Trophoblast cell (in vitro differentiated cells and primary cell): ENCODE measurements at regions not wholly inside any gene's neighbourhood (a gene's known extent, or its start where the extent isn't known, plus 50 kb on each side); places are given as distances from the start of the nearest gene placed in this dataset.
A peak's percentile ranks its signal among the peaks of the same experiment; 100 is the strongest.
"Not testable (repeated sequence)": the region's sequence is repeated elsewhere in the genome, so short reads cannot be mapped to it uniquely, and the experiment has no call there.

Experiments
- DNase-seq, 2 donors: peaks; one replicate each; pipeline ENCODE4 v3.0.0-alpha.2; 2016
- H2AFZ ChIP-seq: 2 replicates; pipeline ENCODE4 v1.6.1; 2013; ENCODE audit warnings: low read length, moderate library complexity, mild to moderate bottlenecking; ENCODE audit not compliant: insufficient read depth, poor library complexity
- H2AK5ac ChIP-seq: 2 replicates; pipeline ENCODE4 v1.6.1; 2013; ENCODE audit warnings: mild to moderate bottlenecking, low read length
- H2BK120ac ChIP-seq: 2 replicates; pipeline ENCODE4 v1.6.1; 2013; ENCODE audit warnings: low read length, mild to moderate bottlenecking, moderate library complexity; ENCODE audit not compliant: insufficient read depth, poor library complexity
- H2BK12ac ChIP-seq: 2 replicates; pipeline ENCODE4 v1.6.1; 2013; ENCODE audit warnings: mild to moderate bottlenecking, low read length, moderate library complexity
- H2BK5ac ChIP-seq: 2 replicates; pipeline ENCODE4 v1.6.1; 2013; ENCODE audit warnings: low read length, low read depth, moderate library complexity, mild to moderate bottlenecking; ENCODE audit not compliant: poor library complexity
- H3K14ac ChIP-seq: 2 replicates; pipeline ENCODE4 v1.6.1; 2013; ENCODE audit warnings: mild to moderate bottlenecking, low read length
- H3K18ac ChIP-seq: 2 replicates; pipeline ENCODE4 v1.6.1; 2013; ENCODE audit warnings: mild to moderate bottlenecking, low read length
- H3K23ac ChIP-seq: 2 replicates; pipeline ENCODE4 v1.6.1; 2013; ENCODE audit warnings: low read length
- H3K27ac ChIP-seq: 2 replicates; pipeline ENCODE4 v1.5.1; 2013; ENCODE audit warnings: low read depth, mild to moderate bottlenecking, inconsistent platforms, low read length, moderate library complexity
- H3K27me3 ChIP-seq: 2 replicates; pipeline ENCODE4 v1.6.1; 2013; ENCODE audit warnings: inconsistent platforms, mild to moderate bottlenecking, low read length, moderate library complexity; ENCODE audit not compliant: insufficient read depth
- H3K36me3 ChIP-seq, 2 experiments: 1 replicate in 1 of 2; 2 replicates in 1 of 2; pipeline ENCODE4 v1.6.1; 2013; ENCODE audit warnings: low read length in 2 of 2, mild to moderate bottlenecking in 2 of 2, moderate library complexity in 1 of 2; ENCODE audit not compliant: insufficient read depth in 2 of 2, control insufficient read depth in 1 of 2
- H3K4ac ChIP-seq: 2 replicates; pipeline ENCODE4 v1.6.1; 2013; ENCODE audit warnings: low read depth, mild to moderate bottlenecking, low read length, moderate library complexity
- H3K4me1 ChIP-seq, 2 experiments: 1 replicate in 1 of 2; 2 replicates in 1 of 2; pipeline ENCODE4 v1.6.1; 2013; ENCODE audit warnings: low read length in 2 of 2, mild to moderate bottlenecking in 2 of 2, moderate library complexity in 1 of 2; ENCODE audit not compliant: insufficient read depth in 2 of 2, control insufficient read depth in 1 of 2
- H3K4me2 ChIP-seq: 2 replicates; pipeline ENCODE4 v1.6.1; 2013; ENCODE audit warnings: inconsistent platforms, mild to moderate bottlenecking, low read length, moderate library complexity
- H3K4me3 ChIP-seq: 2 replicates; pipeline ENCODE4 v1.5.1; 2013; ENCODE audit warnings: mild to moderate bottlenecking, low read depth, low read length, inconsistent platforms
- H3K79me1 ChIP-seq: one replicate; pipeline ENCODE4 v1.6.1; 2013; ENCODE audit warnings: low read length
- H3K79me2 ChIP-seq: 2 replicates; pipeline ENCODE4 v1.6.1; 2013; ENCODE audit warnings: low read length, mild to moderate bottlenecking; ENCODE audit not compliant: control insufficient read depth, insufficient read depth, poor library complexity
- H3K9ac ChIP-seq: 2 replicates; pipeline ENCODE4 v1.6.1; 2013; ENCODE audit warnings: mild to moderate bottlenecking, low read length
- H3K9me3 ChIP-seq: 2 replicates; pipeline ENCODE4 v1.6.1; 2013; ENCODE audit warnings: low read depth, mild to moderate bottlenecking, control low read depth, inconsistent platforms, low read length; ENCODE audit not compliant: insufficient read depth
- H4K12ac ChIP-seq: 2 replicates; pipeline ENCODE4 v1.6.1; 2013; ENCODE audit warnings: low read depth, mild to moderate bottlenecking, low read length, moderate library complexity
- H4K8ac ChIP-seq: 2 replicates; pipeline ENCODE4 v1.6.1; 2013; ENCODE audit warnings: low read depth, mild to moderate bottlenecking, low read length, moderate library complexity
- H4K91ac ChIP-seq: one replicate; pipeline ENCODE4 v1.6.1; 2013; ENCODE audit warnings: low read depth, mild to moderate bottlenecking, low read length, moderate library complexity
- WGBS: extraction: QIAGEN DNeasy Blood & Tissue Kit; methylation state at CpG from one replicate; pipeline ENCODE4 v1.1.7; 2013; ENCODE audit warnings: missing lambda C conversion rate; ENCODE audit not compliant: insufficient read length, insufficient coverage; ENCODE audit errors: extremely low coverage; 5-methylcytosine and 5-hydroxymethylcytosine counted together

DNA sequence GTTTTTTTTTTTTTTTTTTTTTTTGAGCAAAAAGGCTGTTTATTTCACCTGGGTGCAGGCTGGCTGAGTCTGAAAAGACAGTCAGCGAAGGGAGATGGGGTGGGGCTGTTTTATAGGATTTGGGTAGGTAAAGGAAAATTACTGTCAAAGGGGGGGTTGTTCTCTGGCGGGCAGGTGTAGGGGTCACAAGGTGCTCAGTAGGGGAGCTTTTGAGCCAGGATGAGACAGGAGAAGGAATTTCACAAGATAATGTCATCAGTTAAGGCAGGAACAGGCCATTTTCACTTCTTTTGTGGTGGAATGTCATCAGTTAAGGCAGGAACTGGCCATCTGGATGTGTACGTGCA, 113.0 kb downstream of the HMHB1 start:
- H2BK5ac ChIP-seq, H2AK5ac ChIP-seq, H3K36me3 ChIP-seq, H2BK120ac ChIP-seq, H3K9me3 ChIP-seq, H3K4me1 ChIP-seq, H3K4ac ChIP-seq, H3K4me2 ChIP-seq, H3K14ac ChIP-seq, H3K18ac ChIP-seq, H3K23ac ChIP-seq, H3K27me3 ChIP-seq, H4K12ac ChIP-seq, H3K9ac ChIP-seq, H4K8ac ChIP-seq, H3K4me3 ChIP-seq, DNase-seq, H3K79me1 ChIP-seq, H2BK12ac ChIP-seq, H4K91ac ChIP-seq, H2AFZ ChIP-seq, H3K27ac ChIP-seq, H3K79me2 ChIP-seq: not testable (repeated sequence)
- WGBS, result no CpG with 5 or more reads among the region's 3 CpGs

DNA sequence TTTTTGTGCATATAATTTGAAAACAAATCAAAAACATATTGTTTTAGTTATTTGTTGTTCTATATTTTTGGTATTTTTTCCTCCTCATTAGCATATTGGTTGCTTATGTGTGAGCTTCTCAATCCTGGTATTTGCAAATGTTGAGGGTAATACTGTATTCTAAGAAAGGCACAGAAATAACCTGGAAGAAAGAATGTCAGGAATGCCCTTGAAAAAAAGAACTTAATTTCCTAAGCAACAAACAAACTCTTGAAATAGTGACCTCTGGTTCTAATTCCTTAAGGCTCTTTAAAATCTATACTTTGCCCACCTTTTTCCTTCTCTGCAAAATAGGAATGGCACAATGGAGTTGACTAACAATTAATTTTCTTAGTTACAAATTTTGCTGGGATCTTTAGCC, 117.5 kb downstream of the HMHB1 start:
- H3K14ac ChIP-seq, result no peak overlapping the region
- H3K4ac ChIP-seq, result no peak overlapping the region
- H2BK120ac ChIP-seq, result no peak overlapping the region
- peak in 1 of 2 donors; percentile 51 for DNase-seq
- no peaks in the 10 kb centered on the region for H3K79me2 ChIP-seq
- no peak overlapping the region for H3K4me2 ChIP-seq
- H2BK12ac ChIP-seq, result no peak overlapping the region
- no peak overlapping the region for H3K9ac ChIP-seq
- H2AK5ac ChIP-seq, result no peak overlapping the region
- H3K36me3 ChIP-seq, result no peaks in the 10 kb centered on the region
- H4K12ac ChIP-seq, result no peak overlapping the region
- no peak overlapping the region for H4K8ac ChIP-seq
- no peak overlapping the region for H2BK5ac ChIP-seq
- no peaks in the 10 kb centered on the region for H3K9me3 ChIP-seq
- no peaks in the 10 kb centered on the region for H3K79me1 ChIP-seq
- H3K4me1 ChIP-seq, result peaks cover 3 to 7% of the 10 kb centered on the region in 2 experiments
- H3K18ac ChIP-seq, result no peak overlapping the region
- H3K27me3 ChIP-seq, result no peaks in the 10 kb centered on the region
- no peak overlapping the region for H2AFZ ChIP-seq
- H3K4me3 ChIP-seq, result no peak overlapping the region
- H4K91ac ChIP-seq, result no peak overlapping the region
- no peak overlapping the region for H3K23ac ChIP-seq
- no peak overlapping the region for H3K27ac ChIP-seq

DNA sequence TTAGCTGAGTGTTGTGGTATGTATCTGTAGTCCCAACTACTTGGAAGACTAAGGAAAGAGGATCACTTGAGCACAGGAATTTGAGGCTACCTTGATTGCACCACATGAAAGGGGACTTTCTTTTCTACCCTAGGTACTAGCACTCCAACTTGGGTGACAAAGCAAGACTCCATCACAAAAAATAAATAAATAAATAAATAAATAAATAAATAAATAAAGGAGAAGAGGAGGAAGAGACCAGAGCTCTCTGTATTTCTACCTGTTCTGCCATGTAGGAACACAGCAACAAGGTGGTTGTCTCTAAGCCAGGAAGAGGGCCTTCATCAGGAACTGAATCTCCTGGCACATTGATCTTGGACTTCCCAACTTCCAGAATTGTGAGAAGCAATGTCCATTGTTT, 118.6 kb downstream of the HMHB1 start:
- H3K9ac ChIP-seq, result no peak overlapping the region
- H3K27me3 ChIP-seq, result no peaks in the 10 kb centered on the region
- H3K23ac ChIP-seq, result no peak overlapping the region
- DNase-seq, result no peak
- H3K79me1 ChIP-seq, result no peaks in the 10 kb centered on the region
- no peak overlapping the region for H3K14ac ChIP-seq
- no peak overlapping the region for H2BK120ac ChIP-seq
- H3K4me2 ChIP-seq, result no peak overlapping the region
- no peaks in the 10 kb centered on the region for H3K79me2 ChIP-seq
- no peak overlapping the region for H2BK12ac ChIP-seq
- H3K36me3 ChIP-seq, result no peaks in the 10 kb centered on the region
- H3K4me1 ChIP-seq, result peaks cover 3 to 7% of the 10 kb centered on the region in 2 experiments
- no peak overlapping the region for H4K12ac ChIP-seq
- H2BK5ac ChIP-seq, result no peak overlapping the region
- no peak overlapping the region for H3K4ac ChIP-seq
- H3K27ac ChIP-seq, result no peak overlapping the region
- H3K4me3 ChIP-seq, result no peak overlapping the region
- H3K9me3 ChIP-seq, result no peaks in the 10 kb centered on the region
- no peak overlapping the region for H2AK5ac ChIP-seq
- no peak overlapping the region for H4K91ac ChIP-seq
- no peak overlapping the region for H4K8ac ChIP-seq
- no peak overlapping the region for H2AFZ ChIP-seq
- no peak overlapping the region for H3K18ac ChIP-seq

DNA sequence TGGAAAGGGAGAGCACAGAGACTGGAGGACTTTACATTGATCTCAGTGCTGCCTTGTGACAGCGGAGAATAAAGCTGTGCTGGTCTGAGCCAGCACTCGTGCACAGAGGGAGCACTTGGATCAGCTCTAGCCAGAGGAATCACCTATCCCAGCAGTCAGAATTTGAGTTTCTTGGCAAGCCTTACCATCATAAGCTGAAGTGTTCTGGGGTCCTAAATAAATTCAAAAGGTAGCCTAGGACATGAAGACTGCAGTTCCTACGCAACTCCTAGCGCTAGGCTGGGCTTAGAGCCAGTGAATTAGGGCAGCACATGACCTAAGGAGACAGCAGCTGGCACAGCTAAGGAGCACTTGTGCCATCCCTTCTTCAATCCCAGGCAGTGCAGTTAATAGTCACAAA, 119.5 kb downstream of the HMHB1 start:
- no peak overlapping the region for H2BK12ac ChIP-seq
- no peak overlapping the region for H3K14ac ChIP-seq
- no peak overlapping the region for H3K4ac ChIP-seq
- H3K4me2 ChIP-seq, result no peak overlapping the region
- peak overlapping the region; percentile 5 for H4K91ac ChIP-seq
- H4K8ac ChIP-seq, result no peak overlapping the region
- H3K79me2 ChIP-seq, result no peaks in the 10 kb centered on the region
- no peaks in the 10 kb centered on the region for H3K36me3 ChIP-seq
- no peak overlapping the region for H2AK5ac ChIP-seq
- H3K4me3 ChIP-seq, result no peak overlapping the region
- no peaks in the 10 kb centered on the region for H3K9me3 ChIP-seq
- no CpG with 5 or more reads among the region's 4 CpGs for WGBS
- no peak overlapping the region for H2AFZ ChIP-seq
- no peak for DNase-seq
- H3K9ac ChIP-seq, result no peak overlapping the region
- H3K23ac ChIP-seq, result no peak overlapping the region
- H2BK120ac ChIP-seq, result no peak overlapping the region
- no peaks in the 10 kb centered on the region for H3K79me1 ChIP-seq
- H3K27me3 ChIP-seq, result no peaks in the 10 kb centered on the region
- no peak overlapping the region for H2BK5ac ChIP-seq
- H3K4me1 ChIP-seq, result peaks cover 3 to 7% of the 10 kb centered on the region in 2 experiments
- no peak overlapping the region for H3K18ac ChIP-seq
- H3K27ac ChIP-seq, result no peak overlapping the region
- H4K12ac ChIP-seq, result no peak overlapping the region

DNA sequence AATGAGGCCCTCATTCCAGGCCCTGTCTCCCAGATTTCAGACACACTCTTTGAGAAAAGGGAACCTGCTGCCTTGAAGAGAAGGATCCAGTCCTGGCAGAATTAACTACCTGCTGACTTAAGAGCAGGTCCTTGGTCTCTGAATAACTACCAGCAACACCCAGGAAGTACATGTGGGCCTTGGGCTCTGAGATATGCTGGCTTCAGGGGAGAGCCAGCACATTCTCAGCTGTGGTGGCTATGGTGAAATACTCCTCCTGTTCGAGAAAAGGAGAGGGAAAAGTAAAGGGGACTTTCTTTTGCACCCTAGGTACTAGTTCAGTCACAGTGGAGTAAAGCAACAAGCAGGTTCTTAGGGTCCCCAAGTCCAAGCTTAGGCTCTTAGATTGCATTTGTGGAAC, 120.0 kb downstream of the HMHB1 start:
- H2BK12ac ChIP-seq, result peak overlapping the region; percentile 30
- H3K79me1 ChIP-seq, result no peaks in the 10 kb centered on the region
- no peaks in the 10 kb centered on the region for H3K36me3 ChIP-seq
- no peak overlapping the region for H3K4me3 ChIP-seq
- H3K9ac ChIP-seq, result no peak overlapping the region
- H3K18ac ChIP-seq, result no peak overlapping the region
- H2BK120ac ChIP-seq, result no peak overlapping the region
- no peaks in the 10 kb centered on the region for H3K27me3 ChIP-seq
- no peak overlapping the region for H2BK5ac ChIP-seq
- H4K8ac ChIP-seq, result no peak overlapping the region
- H4K91ac ChIP-seq, result peak overlapping the region; percentile 5
- no peak overlapping the region for H3K14ac ChIP-seq
- H2AK5ac ChIP-seq, result no peak overlapping the region
- peaks cover 3 to 7% of the 10 kb centered on the region in 2 experiments for H3K4me1 ChIP-seq
- H3K4me2 ChIP-seq, result no peak overlapping the region
- H3K23ac ChIP-seq, result no peak overlapping the region
- no CpG with 5 or more reads among the region's 1 CpG for WGBS
- H3K27ac ChIP-seq, result no peak overlapping the region
- no peak overlapping the region for H3K4ac ChIP-seq
- H2AFZ ChIP-seq, result no peak overlapping the region
- H3K79me2 ChIP-seq, result no peaks in the 10 kb centered on the region
- peak; percentile 68 to 81 for DNase-seq
- no peaks in the 10 kb centered on the region for H3K9me3 ChIP-seq
- H4K12ac ChIP-seq, result no peak overlapping the region
